Mesodermal cell (in vitro differentiated cells): ENCODE measurements at regions not wholly inside any gene's neighbourhood (a gene's known extent, or its start where the extent isn't known, plus 50 kb on each side); places are given as distances from the start of the nearest gene placed in this dataset.
A peak's percentile ranks its signal among the peaks of the same experiment; 100 is the strongest.
"Not testable (repeated sequence)": the region's sequence is repeated elsewhere in the genome, so short reads cannot be mapped to it uniquely, and the experiment has no call there.

Experiments used
- H3K27ac ChIP-seq: 2 replicates; pipeline ENCODE4 v1.7.0; 2013; ENCODE audit warnings: mild to moderate bottlenecking, low read depth, low read length, moderate library complexity; ENCODE audit not compliant: severe bottlenecking
- H3K36me3 ChIP-seq: 2 replicates; pipeline ENCODE4 v1.7.1; 2013; ENCODE audit warnings: mild to moderate bottlenecking, low read length, moderate library complexity; ENCODE audit not compliant: control insufficient read depth, insufficient read depth
- H3K4me1 ChIP-seq: one replicate; pipeline ENCODE4 v1.7.1; 2013; ENCODE audit warnings: mild to moderate bottlenecking, low read length; ENCODE audit not compliant: insufficient read depth, control insufficient read depth, poor library complexity, severe bottlenecking
- H3K4me3 ChIP-seq: 2 replicates; pipeline ENCODE4 v1.7.0; 2013; ENCODE audit warnings: low read length, control low read depth, mild to moderate bottlenecking; ENCODE audit not compliant: insufficient read depth, poor library complexity, severe bottlenecking; ENCODE audit errors: extremely low read depth
- H3K9me3 ChIP-seq: 2 replicates; pipeline ENCODE4 v1.7.1; 2013; ENCODE audit warnings: mild to moderate bottlenecking, low read length, moderate library complexity; ENCODE audit not compliant: control insufficient read depth
- WGBS, 2 experiments: methylation state at CpG; one replicate each; pipeline ENCODE4 v1.1.5; 2013; ENCODE audit warnings: missing lambda C conversion rate in 2 of 2; ENCODE audit not compliant: insufficient coverage in 2 of 2; 5-methylcytosine and 5-hydroxymethylcytosine counted together

DNA sequence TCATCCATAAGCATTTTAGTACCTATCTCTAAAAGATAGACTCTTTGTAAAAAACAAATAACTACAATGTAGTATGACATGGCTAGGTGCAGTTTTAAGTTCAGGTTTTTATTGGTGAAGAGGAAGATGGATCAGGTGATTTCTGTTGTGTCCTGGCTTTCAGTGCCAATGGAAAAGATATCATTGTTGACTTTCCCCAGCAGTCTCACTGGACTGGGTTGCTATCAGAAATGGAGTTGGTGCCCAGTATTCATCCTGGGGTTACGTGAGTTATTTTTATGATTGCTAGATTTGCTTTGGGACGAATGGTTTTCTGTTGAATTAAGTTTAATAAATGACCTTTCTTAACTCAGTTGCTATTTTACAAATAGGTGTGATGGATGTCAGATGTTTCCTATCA lies 120.5 kb downstream of the GOLGA6L22 start:
- H3K27ac ChIP-seq, H3K9me3 ChIP-seq, H3K4me1 ChIP-seq, H3K36me3 ChIP-seq, H3K4me3 ChIP-seq: not testable (repeated sequence)
- WGBS, 2 experiments, result no CpG with 5 or more reads among the region's 2 CpGs

- WGBS, 2 experiments, result no CpG with 5 or more reads among the region's 14 CpGs
- not testable (repeated sequence) for H3K27ac ChIP-seq, H3K4me3 ChIP-seq, H3K36me3 ChIP-seq, H3K4me1 ChIP-seq, H3K9me3 ChIP-seq
Measured at GRCh38 chr15:22587391-22587790, 128.7 kb downstream of the GOLGA6L22 start.

GRCh38 chr15:22598552-22598951 lies 139.8 kb downstream of the GOLGA6L22 start:
- not testable (repeated sequence) for H3K9me3 ChIP-seq, H3K36me3 ChIP-seq, H3K27ac ChIP-seq, H3K4me3 ChIP-seq, H3K4me1 ChIP-seq
- WGBS, 2 experiments, result 100% methylated on average over 3 of the region's 14 CpGs; no CpG with 5 or more reads in 1 of the 2 experiments

DNA sequence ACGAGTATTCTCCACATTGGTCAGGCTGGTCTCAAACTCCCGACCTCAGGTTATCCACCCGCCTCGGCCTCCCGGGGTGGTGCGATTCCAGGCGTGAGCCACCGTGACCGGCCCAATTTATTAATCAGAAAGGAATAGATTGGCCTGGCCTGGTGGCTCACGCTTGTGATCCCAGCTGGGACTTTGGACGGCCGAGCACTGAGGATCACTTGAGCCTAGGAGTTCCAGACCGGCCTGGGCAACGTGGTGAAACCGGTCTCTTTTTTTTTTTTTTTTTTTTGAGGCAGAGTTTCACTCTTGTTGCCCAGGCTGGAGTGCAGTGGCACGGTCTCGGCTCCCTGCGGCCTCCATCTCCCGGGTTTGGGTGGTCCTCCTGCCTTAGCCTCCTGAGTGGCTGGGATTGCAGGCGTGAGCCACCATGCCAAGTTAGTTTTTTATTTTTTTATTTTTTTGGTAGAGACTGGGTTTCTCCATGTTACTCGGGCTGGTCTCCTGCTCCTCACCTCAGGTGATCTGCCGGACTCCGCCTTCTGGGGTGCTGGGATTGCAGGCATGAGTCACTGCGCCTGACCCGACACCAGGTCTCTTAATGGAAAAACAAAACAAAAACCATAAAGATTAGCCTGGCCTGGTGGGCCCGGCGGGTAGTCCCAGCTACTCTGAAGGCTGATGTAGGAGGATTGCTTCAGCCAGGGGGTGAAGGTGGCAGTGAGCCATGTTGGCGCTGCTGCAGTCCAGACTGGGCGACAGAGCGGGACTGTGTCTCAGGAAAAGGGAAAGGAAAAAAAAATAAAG lies 141.0 kb downstream of the GOLGA6L22 start:
- H3K36me3 ChIP-seq, H3K4me3 ChIP-seq, H3K4me1 ChIP-seq, H3K9me3 ChIP-seq, H3K27ac ChIP-seq: not testable (repeated sequence)
- WGBS, 2 experiments, result 81 to 98% methylated on average over 5 to 8 of the region's 30 CpGs

DNA sequence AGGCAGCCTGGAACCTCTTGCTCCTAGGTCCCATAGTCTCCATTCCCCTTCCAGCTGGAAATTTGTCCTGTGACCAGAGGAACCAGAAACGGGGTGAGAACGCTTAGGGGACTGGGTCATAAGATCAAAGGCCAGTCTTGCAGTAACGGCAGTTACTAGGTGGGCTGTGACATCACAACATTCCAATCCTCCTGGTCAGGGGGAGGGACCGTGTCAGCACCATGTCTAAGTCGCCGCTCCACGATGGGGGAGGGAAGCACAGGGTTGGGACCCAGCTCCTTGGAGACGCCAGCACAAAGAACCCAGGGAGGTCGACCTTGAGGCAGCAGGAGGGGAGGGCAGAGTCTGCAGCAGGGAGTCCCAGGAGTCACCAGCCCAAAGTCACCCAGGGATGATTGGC lies 158.3 kb downstream of the GOLGA6L22 start:
- WGBS, 2 experiments, result 76 to 79% methylated on average over 3 to 4 of the region's 9 CpGs
- not testable (repeated sequence) for H3K36me3 ChIP-seq, H3K4me1 ChIP-seq, H3K4me3 ChIP-seq, H3K27ac ChIP-seq, H3K9me3 ChIP-seq

DNA sequence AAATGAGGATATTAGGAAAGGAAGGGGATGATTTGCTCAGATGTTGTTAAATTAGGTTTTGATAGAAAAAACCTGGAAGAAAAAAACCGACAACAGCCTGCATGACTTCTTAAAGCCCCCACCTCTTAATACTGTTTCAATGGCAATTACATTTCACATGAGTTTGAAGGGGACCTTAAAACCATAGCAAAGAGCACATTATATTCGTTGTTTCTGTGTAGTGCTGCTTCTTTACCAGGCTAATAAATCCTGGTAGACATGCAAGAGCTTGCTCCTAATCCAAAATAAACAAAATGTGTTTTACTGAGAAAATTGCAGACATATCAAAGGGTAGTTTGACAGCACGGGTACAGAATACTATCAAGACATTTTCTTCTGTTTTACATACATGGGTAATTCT lies 154.7 kb upstream of the NIPA1 start:
- H3K4me3 ChIP-seq, H3K36me3 ChIP-seq, H3K9me3 ChIP-seq, H3K4me1 ChIP-seq, H3K27ac ChIP-seq: not testable (repeated sequence)
- WGBS, 2 experiments, result 100% methylated on average over 1 of the region's 3 CpGs; no CpG with 5 or more reads in 1 of the 2 experiments

DNA sequence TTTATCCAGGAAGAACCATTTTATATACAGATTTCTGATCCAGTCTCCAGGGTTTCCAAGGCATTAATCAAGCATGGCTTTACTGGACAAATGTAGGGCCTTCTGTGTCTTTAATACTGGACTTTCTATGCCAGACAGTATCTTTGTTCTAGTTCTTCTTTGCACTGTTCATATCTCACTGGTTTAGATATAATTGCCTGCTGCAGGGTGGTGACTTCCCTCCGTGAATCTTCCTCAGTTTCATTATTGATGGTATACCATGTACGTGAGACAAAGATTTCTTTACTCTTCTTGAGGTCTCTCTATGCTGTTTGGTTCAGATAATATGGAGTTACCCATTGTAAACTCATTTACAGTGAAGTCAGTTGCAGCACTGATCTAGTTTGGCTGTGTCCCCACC lies 146.5 kb upstream of the NIPA1 start:
- no CpG with 5 or more reads among the region's 2 CpGs for WGBS, 2 experiments
- H3K9me3 ChIP-seq, H3K36me3 ChIP-seq: not testable (repeated sequence)

GRCh38 chr15:22649458-22649857 lies 137.0 kb upstream of the NIPA1 start:
- H3K4me1 ChIP-seq, H3K9me3 ChIP-seq, H3K4me3 ChIP-seq, H3K27ac ChIP-seq, H3K36me3 ChIP-seq: not testable (repeated sequence)
- WGBS, 2 experiments, result 75 to 88% methylated on average over 1 of the region's 4 CpGs

More for the DNA sequence above, 146.5 kb upstream of the NIPA1 start:
- H3K27ac ChIP-seq, H3K4me3 ChIP-seq, H3K4me1 ChIP-seq: not testable (repeated sequence)

- not testable (repeated sequence) for H3K4me1 ChIP-seq, H3K4me3 ChIP-seq, H3K36me3 ChIP-seq, H3K27ac ChIP-seq, H3K9me3 ChIP-seq
- no CpG with 5 or more reads among the region's 2 CpGs for WGBS, 2 experiments
Measured at GRCh38 chr15:22651179-22651578, 135.3 kb upstream of the NIPA1 start.

GRCh38 chr15:22664294-22665058 lies 122.0 kb upstream of the NIPA1 start:
- H3K27ac ChIP-seq, H3K9me3 ChIP-seq, H3K36me3 ChIP-seq, H3K4me1 ChIP-seq: not testable (repeated sequence)
- peak overlapping the region; percentile 40 for H3K4me3 ChIP-seq
- WGBS, 2 experiments, result 0% methylated on average over 21 to 25 of the region's 110 CpGs

DNA sequence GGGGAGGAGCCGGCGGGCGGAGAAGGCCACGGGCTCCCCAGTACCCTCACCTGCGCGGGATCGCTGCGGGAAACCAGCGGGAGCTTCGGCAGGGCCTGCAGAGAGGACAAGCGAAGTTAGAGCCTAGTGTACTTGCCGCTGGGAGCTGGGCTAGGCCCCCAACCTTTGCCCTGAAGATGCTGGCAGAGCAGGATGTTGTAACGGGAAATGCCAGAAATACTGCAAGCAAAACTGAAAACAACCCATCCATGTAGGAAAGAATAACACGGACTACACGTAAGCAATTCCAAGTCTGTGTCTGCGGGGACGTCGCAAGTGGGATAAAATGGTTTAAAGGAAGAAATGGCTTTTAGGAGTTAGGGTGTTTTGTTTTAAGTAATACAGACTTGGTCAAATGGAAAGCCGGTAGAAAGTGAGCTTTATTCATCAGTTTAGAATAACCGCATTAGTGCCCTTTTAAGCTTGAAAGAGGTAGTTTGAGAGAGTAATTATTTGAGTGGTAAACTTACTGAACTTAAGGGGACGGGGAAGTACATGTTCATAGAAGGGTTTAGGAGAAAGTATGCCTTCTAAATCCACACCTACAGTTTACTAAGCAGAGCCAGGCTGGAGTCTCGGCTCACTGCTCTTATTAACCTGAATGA lies 121.3 kb upstream of the NIPA1 start:
- H3K27ac ChIP-seq, H3K4me1 ChIP-seq: not testable (repeated sequence)
- WGBS, 2 experiments, result 53 to 75% methylated on average over 2 of the region's 22 CpGs

More for the DNA sequence above, 121.3 kb upstream of the NIPA1 start:
- H3K9me3 ChIP-seq, H3K36me3 ChIP-seq: not testable (repeated sequence)
- peak overlapping the region; percentile 40 for H3K4me3 ChIP-seq
